Stomach (tissue), 4 donors: ENCODE measurements at regions not wholly inside any gene's neighbourhood (a gene's known extent, or its start where the extent isn't known, plus 50 kb on each side); places are given as distances from the start of the nearest gene placed in this dataset.

Experiments
- EP300 ChIP-seq: sonication (generic); formaldehyde crosslinking; IDR thresholded peaks from one replicate; pipeline ENCODE4 v1.6.1; 2017; ENCODE audit warnings: antibody characterized with exemption
- POLR2A ChIP-seq, 4 donors: fragments of 450-650 bp; IDR thresholded peaks; one replicate each; pipeline ENCODE4 v1.6.1; 2016; ENCODE audit warnings: antibody characterized with exemption in 4 of 4, control low read depth in 2 of 4, mild to moderate bottlenecking in 1 of 4, moderate library complexity in 1 of 4
- TF ChIP-seq, protein P1 (sequence below), 7 experiments: fragments of 450-650 bp in 4 of 7; fragments of 200-600 bp in 3 of 7; sonication (generic) in 3 of 7; IDR thresholded peaks; one replicate each; pipeline ENCODE4 v1.5.1; 2016 to 2019; ENCODE audit warnings: antibody characterized with exemption in 7 of 7, control low read depth in 2 of 7, mild to moderate bottlenecking in 1 of 7

DNA sequence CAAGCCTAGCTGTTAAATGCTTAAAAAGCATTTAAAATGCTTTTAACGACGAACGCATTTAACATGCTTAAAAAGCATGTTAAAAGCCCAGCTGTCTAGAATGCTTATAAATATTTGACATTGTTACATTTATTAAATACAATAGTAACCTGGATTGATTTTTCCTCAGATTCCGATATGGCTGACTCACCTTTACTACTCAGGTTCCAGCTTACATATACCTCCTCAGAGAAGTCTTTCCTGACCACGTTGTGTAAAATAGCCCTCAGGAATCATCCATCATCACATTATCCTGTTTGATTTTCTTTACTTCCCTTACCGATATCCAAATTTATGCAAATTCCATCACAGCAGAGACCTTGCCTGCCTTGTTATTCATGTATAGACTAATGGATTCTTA is 51.4 kb downstream of the SLC41A2 start:
- no peak for TF ChIP-seq POLR2A (IDR thresholded peaks at IDR 0.05)
- TF ChIP-seq, protein P1, sequence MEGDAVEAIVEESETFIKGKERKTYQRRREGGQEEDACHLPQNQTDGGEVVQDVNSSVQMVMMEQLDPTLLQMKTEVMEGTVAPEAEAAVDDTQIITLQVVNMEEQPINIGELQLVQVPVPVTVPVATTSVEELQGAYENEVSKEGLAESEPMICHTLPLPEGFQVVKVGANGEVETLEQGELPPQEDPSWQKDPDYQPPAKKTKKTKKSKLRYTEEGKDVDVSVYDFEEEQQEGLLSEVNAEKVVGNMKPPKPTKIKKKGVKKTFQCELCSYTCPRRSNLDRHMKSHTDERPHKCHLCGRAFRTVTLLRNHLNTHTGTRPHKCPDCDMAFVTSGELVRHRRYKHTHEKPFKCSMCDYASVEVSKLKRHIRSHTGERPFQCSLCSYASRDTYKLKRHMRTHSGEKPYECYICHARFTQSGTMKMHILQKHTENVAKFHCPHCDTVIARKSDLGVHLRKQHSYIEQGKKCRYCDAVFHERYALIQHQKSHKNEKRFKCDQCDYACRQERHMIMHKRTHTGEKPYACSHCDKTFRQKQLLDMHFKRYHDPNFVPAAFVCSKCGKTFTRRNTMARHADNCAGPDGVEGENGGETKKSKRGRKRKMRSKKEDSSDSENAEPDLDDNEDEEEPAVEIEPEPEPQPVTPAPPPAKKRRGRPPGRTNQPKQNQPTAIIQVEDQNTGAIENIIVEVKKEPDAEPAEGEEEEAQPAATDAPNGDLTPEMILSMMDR (IDR thresholded peaks at IDR 0.05) = no peak
- no peak for TF ChIP-seq EP300
